Posterior vena cava (tissue), 2 donors: ENCODE measurements at regions not wholly inside any gene's neighbourhood (a gene's known extent, or its start where the extent isn't known, plus 50 kb on each side); places are given as distances from the start of the nearest gene placed in this dataset.
"Not testable (repeated sequence)": the region's sequence is repeated elsewhere in the genome, so short reads cannot be mapped to it uniquely, and the experiment has no call there.

Experiments used
- DNase-seq: peaks from one replicate; pipeline ENCODE4 v3.0.0-alpha.2; 2020; ENCODE audit warnings: low spot score
- intact Hi-C, 2 donors: fragments of 100-400 bp; cut with DNase I; formaldehyde crosslinking; loops; one replicate each; pipeline versions ENCODE4 v1.14.1 to v1.14.2; 2022 to 2023
- donor health status: DM: yes; HTN: yes; CAD: no.
- donor health status: DM: yes; HTN: yes; CAD: no.

GRCh38 chr1:187734427-187734826 lies 905.7 kb downstream of the PLA2G4A start:
- intact Hi-C loops: no loop called here
- peak; percentile 60 for DNase-seq

- DNase-seq: no peak
- intact Hi-C loops: no loop called here
Observed at GRCh38 chr1:187744665-187745064, 915.9 kb downstream of the PLA2G4A start.

GRCh38 chr1:187755536-187755935 lies 926.8 kb downstream of the PLA2G4A start:
- DNase-seq: no peak
- intact Hi-C loops: no loop called here

- intact Hi-C loops, DNase-seq: not testable (repeated sequence)
Observed at GRCh38 chr1:187756684-187757083, 927.9 kb downstream of the PLA2G4A start.

- intact Hi-C loops: no loop called here
- no peak for DNase-seq
Observed at GRCh38 chr1:187759825-187760333, 931.1 kb downstream of the PLA2G4A start.

GRCh38 chr1:187762118-187762517 lies 933.4 kb downstream of the PLA2G4A start:
- intact Hi-C loops: no loop called here
- DNase-seq: no peak

GRCh38 chr1:187763465-187763864 lies 934.7 kb downstream of the PLA2G4A start:
- no peak for DNase-seq
- intact Hi-C loops: no loop called here

GRCh38 chr1:187763976-187764375 lies 935.2 kb downstream of the PLA2G4A start:
- no peak for DNase-seq
- intact Hi-C loops: no loop called here

- intact Hi-C loops: no loop called here
- no peak for DNase-seq
Observed at GRCh38 chr1:187771396-187771795, 942.6 kb downstream of the PLA2G4A start.

GRCh38 chr1:187773168-187773567 lies 944.4 kb downstream of the PLA2G4A start:
- DNase-seq: no peak
- intact Hi-C loops: no loop called here

GRCh38 chr1:187787736-187788135 lies 959.0 kb downstream of the PLA2G4A start:
- DNase-seq: no peak
- intact Hi-C loops: no loop called here

GRCh38 chr1:187788718-187789117 lies 960.0 kb downstream of the PLA2G4A start:
- intact Hi-C loops: no loop called here
- DNase-seq: no peak

GRCh38 chr1:187790724-187791123 lies 962.0 kb downstream of the PLA2G4A start:
- intact Hi-C loops: no loop called here
- no peak for DNase-seq

GRCh38 chr1:187794561-187794960 lies 965.8 kb downstream of the PLA2G4A start:
- intact Hi-C loops: no loop called here
- no peak for DNase-seq

- intact Hi-C loops: no loop called here
- DNase-seq: no peak
Observed at GRCh38 chr1:187809549-187809948, 980.8 kb downstream of the PLA2G4A start.

GRCh38 chr1:187816646-187817045 lies 987.9 kb downstream of the PLA2G4A start:
- intact Hi-C loops: no loop called here
- DNase-seq: no peak

GRCh38 chr1:187817782-187818181 lies 989.0 kb downstream of the PLA2G4A start:
- no peak for DNase-seq
- intact Hi-C loops: no loop called here

GRCh38 chr1:187819086-187819485 lies 990.3 kb downstream of the PLA2G4A start:
- intact Hi-C loops: no loop called here
- DNase-seq: no peak

GRCh38 chr1:187836557-187836956 lies 1007.8 kb downstream of the PLA2G4A start:
- DNase-seq: no peak
- intact Hi-C loops: no loop called here

GRCh38 chr1:187837787-187838186 lies 1009.0 kb downstream of the PLA2G4A start:
- intact Hi-C loops: no loop called here
- DNase-seq: no peak

- intact Hi-C loops: no loop called here
- DNase-seq: no peak
Observed at GRCh38 chr1:187838335-187839293, 1009.9 kb downstream of the PLA2G4A start.
